SJCRH30 (cell line): ENCODE measurements at regions not wholly inside any gene's neighbourhood (a gene's known extent, or its start where the extent isn't known, plus 50 kb on each side); places are given as distances from the start of the nearest gene placed in this dataset.
A peak's percentile ranks its signal among the peaks of the same experiment; 100 is the strongest.
"Not testable (repeated sequence)": the region's sequence is repeated elsewhere in the genome, so short reads cannot be mapped to it uniquely, and the experiment has no call there.

ENCODE experiments used
- DNase-seq, 2 experiments: peaks; one replicate each; pipeline ENCODE4 v3.0.0-alpha.2; 2015 to 2020
- H3K27ac ChIP-seq: fragments of 250-450 bp; sonication (Bioruptor Pico); 2 replicates; pipeline ENCODE4 v1.5.1; 2020; ENCODE audit warnings: mild to moderate bottlenecking, moderate library complexity
- H3K27me3 ChIP-seq: fragments of 250-450 bp; sonication (Bioruptor Pico); 2 replicates; pipeline ENCODE4 v1.5.1; 2020; ENCODE audit warnings: mild to moderate bottlenecking, moderate library complexity
- H3K36me3 ChIP-seq: fragments of 250-450 bp; sonication (Bioruptor Pico); 2 replicates; pipeline ENCODE4 v1.5.1; 2020; ENCODE audit warnings: mild to moderate bottlenecking, moderate library complexity
- H3K4me1 ChIP-seq: fragments of 250-450 bp; sonication (Bioruptor Pico); 2 replicates; pipeline ENCODE4 v1.5.1; 2020; ENCODE audit warnings: mild to moderate bottlenecking, moderate library complexity
- H3K4me3 ChIP-seq: fragments of 250-450 bp; sonication (Bioruptor Pico); 2 replicates; pipeline ENCODE4 v1.5.1; 2020; ENCODE audit warnings: mild to moderate bottlenecking, moderate library complexity
- H3K9me3 ChIP-seq: fragments of 250-450 bp; sonication (Bioruptor Pico); replicated peaks from 2 replicates; pipeline ENCODE4 v1.5.1; 2020; ENCODE audit warnings: mild to moderate bottlenecking, moderate library complexity

DNA sequence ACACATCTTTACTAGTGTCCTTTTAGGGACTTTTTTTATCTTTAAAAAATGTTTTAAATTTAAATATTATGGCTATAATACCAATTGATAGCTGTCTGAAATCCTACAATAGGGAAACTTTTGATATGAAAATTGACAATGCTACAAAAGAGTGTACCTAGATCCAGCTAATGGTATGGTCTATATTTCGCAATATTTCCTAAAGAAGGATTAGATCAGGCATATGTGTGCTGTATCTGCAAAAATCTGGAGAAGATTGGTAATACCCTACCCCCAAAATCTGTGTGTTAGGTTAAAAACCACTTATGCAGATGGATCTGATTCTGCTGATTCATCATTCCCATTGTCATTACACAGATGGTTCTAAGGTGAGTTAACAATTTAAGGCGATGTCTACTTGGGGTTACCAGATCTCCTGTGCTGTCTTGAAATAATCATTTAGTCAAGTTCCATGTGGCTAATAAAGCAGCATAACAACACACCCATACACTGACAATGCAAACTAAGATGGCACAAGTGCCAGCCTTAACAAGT is 137.1 kb downstream of the GASK1B start:
- no peak overlapping the region for H3K4me3 ChIP-seq
- H3K27ac ChIP-seq: no peak overlapping the region
- DNase-seq: no peak
- no peaks in the 10 kb centered on the region for H3K9me3 ChIP-seq
- no peaks in the 10 kb centered on the region for H3K36me3 ChIP-seq
- H3K4me1 ChIP-seq: no peaks in the 10 kb centered on the region
- no peaks in the 10 kb centered on the region for H3K27me3 ChIP-seq

DNA sequence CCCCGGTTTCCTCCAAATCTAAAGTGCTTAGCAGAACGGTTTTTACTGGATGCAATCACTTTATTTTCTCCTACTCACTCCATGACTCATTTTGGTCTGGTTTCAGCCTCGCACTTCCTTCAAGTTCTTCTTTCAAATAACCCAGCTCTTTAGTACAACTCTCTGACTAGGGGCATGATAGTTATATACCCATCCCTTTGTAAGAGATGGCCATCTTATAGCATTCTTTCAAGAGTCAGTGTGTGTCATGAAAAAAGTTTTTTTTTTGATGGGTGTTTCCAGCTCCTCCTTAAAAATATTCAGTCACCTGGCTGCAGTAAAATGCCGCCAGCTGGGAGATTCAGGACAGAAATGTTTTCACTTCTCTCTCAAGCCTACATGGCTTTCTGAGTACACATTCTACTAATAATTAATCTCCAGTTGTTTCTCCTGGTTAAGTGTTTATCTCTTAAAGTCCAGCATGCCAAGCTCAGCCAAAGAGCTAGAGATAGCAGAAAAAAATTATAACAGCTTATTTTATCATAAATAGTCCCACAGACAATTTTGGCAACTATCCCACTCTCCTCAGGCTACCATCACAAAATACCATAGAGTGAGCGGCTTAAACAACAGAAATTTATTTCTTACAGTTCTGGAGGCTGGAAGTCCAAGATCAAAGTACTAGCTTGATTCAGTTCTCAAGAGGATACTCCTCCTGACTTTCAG is 139.3 kb downstream of the GASK1B start:
- no peaks in the 10 kb centered on the region for H3K4me1 ChIP-seq
- H3K36me3 ChIP-seq: no peaks in the 10 kb centered on the region
- no peaks in the 10 kb centered on the region for H3K27me3 ChIP-seq
- no peak overlapping the region for H3K4me3 ChIP-seq
- no peak for DNase-seq
- no peak overlapping the region for H3K27ac ChIP-seq
- no peaks in the 10 kb centered on the region for H3K9me3 ChIP-seq

DNA sequence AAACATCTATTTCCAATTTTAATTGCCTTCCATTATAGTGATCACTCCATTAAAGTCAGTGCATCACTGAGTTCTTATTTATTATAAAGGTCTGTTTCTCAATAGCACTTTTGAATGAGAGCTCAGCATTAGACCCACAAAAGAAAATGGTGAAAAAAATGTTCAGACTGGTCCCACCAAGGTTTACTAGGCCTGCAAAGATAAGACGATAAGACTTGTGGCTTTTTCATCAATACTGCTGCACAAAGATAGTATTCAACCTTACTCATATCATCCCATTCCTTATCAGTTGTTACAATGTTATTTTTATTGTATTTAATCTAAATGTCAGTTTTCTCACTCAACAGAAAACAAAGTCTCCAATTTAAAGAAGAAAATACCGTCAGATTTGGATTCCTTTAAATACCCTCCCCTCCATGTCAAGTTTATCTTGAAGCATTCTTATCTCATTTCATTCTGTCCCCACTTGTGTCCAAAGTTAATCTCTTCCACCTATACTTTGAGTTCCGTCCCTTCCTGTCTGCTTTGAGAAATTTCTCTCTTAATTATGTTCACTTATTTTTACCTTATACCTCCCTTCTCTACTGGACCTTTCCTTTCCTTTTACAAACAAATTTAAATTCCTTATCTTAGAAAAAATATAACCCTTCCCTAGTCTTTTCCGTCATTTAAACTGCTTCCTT is 140.0 kb downstream of the GASK1B start:
- Histone ChIP-seq H3K27me3 (no peaks in the 10 kb centered on the region), H3K4me1 (no peaks in the 10 kb centered on the region), H3K27ac (no peak overlapping the region), H3K4me3 (no peak overlapping the region), H3K36me3 (no peaks in the 10 kb centered on the region), H3K9me3 (no peaks in the 10 kb centered on the region)
- no peak for DNase-seq

DNA sequence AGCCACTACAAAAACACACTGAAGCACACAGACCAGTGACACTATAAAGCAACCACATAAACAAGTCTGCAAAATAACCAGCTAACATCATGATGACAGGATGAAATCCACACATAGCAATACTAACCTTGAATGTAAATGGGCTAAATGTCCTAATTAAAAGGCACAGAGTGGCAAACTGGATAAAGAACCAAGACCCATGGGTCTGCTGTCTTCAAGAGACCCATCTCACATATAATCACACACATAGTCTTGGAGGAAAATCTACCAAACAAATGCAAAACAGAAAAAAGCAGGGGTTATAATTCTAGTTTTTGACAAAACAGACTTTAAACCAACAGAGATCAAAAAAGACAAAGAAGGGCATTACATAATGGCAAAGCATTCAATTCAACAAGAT is 144.4 kb downstream of the GASK1B start:
- H3K4me3 ChIP-seq, H3K36me3 ChIP-seq, H3K9me3 ChIP-seq, H3K27me3 ChIP-seq, H3K4me1 ChIP-seq, DNase-seq, H3K27ac ChIP-seq: not testable (repeated sequence)

DNA sequence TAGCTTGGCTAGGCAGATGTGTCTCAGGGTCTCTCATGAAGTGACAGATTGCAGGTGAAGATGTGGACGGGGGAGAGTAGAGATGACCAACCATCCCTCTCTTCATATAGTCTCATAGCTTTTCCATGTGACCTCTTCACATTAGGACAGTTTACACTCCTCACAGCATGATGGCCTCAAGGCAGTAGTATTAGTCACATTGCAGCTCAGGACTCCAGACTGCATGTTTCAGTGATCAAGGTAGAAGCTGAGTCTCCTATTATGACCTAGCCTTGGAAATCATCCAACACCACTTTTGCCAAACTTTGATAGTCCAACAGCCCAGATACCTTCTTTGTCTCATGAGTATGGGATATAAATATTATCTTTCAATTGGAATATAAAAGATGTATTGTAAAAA is 147.7 kb downstream of the GASK1B start:
- H3K36me3 ChIP-seq: no peaks in the 10 kb centered on the region
- H3K27ac ChIP-seq: no peak overlapping the region
- H3K27me3 ChIP-seq: no peaks in the 10 kb centered on the region
- H3K9me3 ChIP-seq: no peaks in the 10 kb centered on the region
- H3K4me1 ChIP-seq: peaks cover 9% of the 10 kb centered on the region
- no peak overlapping the region for H3K4me3 ChIP-seq
- DNase-seq: no peak

DNA sequence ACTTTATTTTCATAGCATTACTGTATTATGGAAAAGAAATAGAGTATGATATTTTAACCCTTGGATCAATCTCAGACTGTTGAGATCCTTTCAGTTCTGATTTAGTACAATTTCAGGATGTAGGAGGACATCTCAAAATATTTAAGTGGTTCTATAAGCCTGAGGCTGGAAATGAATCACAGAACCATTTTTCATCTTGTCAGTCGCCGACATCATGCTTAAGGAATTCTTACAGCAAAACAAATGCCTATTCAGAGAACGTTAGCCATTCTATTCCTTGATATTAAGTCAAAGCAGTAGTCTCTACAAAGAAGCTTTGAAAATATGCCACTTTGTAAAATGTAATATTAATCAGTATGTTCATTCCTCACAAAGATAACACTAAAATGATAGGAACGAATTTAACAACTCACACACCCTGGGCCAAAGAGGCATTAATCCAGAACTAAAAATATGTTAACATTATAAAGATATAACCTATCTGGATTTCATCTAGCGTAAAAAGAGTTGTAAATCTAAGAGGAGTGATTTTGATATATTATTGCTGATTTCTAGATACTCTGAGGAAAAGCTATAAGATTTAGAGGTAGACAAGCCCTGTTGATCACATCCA is 152.0 kb downstream of the GASK1B start:
- Histone ChIP-seq H3K27ac (peak overlapping the region; percentile 68), H3K36me3 (no peaks in the 10 kb centered on the region), H3K4me3 (no peak overlapping the region), H3K4me1 (peaks cover 24% of the 10 kb centered on the region), H3K9me3 (no peaks in the 10 kb centered on the region), H3K27me3 (no peaks in the 10 kb centered on the region)
- DNase-seq: peak; percentile 6 to 39

DNA sequence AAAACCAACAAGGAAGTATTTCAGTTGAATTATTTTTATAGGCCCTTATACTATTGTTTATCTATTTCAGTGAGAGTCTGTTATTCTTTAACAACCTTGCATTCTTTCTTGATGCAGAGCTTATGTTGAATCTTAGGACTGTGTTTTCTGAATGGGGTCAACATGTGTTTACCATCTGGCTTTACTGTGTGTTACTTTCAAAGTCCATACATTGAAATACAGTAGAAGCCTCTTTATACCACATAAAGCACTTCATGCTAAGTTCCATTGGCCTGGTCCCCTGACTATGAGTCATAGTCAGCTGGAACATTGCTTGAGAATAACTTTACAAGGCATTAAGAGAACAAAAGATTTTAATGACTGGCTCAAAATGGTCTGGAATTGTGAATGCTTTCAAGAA is 152.6 kb downstream of the GASK1B start:
- Histone ChIP-seq H3K9me3 (no peaks in the 10 kb centered on the region), H3K27ac (peak overlapping the region; percentile 68), H3K36me3 (no peaks in the 10 kb centered on the region), H3K4me1 (peaks cover 24% of the 10 kb centered on the region), H3K27me3 (no peaks in the 10 kb centered on the region), H3K4me3 (no peak overlapping the region)
- DNase-seq: peak; percentile 11 to 48

DNA sequence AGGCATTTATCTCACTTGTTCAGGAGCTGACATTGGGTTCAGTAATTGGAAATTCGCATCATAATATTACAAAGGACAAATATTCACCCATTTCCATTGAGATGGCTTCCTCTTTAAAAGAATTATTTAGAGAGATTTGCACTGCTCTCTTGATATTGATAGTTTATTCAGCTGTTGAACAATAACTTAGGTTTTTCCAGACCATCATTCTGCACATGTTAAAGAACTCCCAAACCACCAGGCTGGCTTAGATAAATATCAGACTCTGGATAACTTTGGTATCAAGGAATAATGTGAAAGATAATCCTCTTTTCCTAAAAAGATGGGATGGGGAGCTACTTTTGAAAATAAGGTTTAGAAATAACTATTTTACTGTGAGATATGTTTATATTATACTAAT is 154.0 kb downstream of the GASK1B start:
- DNase-seq: peak in 1 of 2 experiments; percentile 17
- H3K36me3 ChIP-seq: no peaks in the 10 kb centered on the region
- H3K4me3 ChIP-seq: no peak overlapping the region
- no peaks in the 10 kb centered on the region for H3K9me3 ChIP-seq
- H3K27me3 ChIP-seq: no peaks in the 10 kb centered on the region
- H3K27ac ChIP-seq: no peak overlapping the region
- peaks cover 24% of the 10 kb centered on the region for H3K4me1 ChIP-seq

DNA sequence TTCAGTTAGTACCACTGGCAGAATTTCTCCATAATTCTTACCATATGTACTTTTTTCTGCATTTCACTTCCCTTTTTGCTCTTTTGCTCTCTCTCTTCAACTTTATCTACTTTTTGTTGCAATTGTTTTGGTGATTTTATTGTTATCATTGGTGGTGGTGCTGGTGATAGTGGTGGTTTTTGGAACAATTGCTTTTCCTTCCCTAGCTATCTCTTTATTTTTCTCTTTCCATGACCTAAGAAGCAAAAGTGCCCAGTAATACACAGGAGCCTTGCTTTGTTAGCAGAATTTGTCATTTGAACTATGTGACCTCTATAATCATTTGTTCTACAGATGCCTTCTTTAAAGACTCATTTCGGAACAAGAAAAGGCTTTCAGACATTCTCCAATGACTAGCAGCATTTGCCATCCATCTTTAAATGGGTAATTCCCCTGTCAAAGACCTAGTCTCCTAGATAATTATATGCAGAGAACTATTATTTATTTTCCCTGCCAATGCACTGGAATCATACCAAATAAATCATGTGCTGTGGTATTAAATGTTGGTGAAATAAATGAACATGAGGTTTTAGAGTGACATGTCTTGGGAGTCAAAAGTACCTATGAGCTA is 154.5 kb downstream of the GASK1B start:
- H3K27me3 ChIP-seq: no peaks in the 10 kb centered on the region
- DNase-seq: peak in 1 of 2 experiments; percentile 0
- no peaks in the 10 kb centered on the region for H3K9me3 ChIP-seq
- 0 out of 2 replicates have a peak overlapping the region, but pooled peaks have one; percentile 21 for H3K27ac ChIP-seq
- H3K36me3 ChIP-seq: no peaks in the 10 kb centered on the region
- peaks cover 24% of the 10 kb centered on the region for H3K4me1 ChIP-seq
- H3K4me3 ChIP-seq: no peak overlapping the region

DNA sequence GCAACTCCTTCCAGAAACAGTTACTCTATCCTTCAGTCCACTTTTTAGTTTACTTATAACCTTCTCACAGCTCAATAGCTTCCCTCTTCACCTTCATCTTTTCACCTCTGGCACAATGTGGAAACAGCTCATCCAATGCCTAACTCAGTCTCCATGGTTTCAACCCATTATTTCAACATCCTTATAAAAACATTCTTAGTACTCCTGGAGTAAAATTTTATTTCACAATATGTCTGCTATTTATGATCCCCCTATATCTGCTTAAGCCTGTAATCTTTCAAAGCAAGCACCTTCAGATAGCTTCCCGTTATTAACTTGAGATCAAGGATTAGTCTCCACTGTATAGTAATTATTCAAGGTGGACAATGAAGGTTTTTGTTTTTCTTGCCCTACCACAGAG is 156.3 kb downstream of the GASK1B start:
- H3K4me3 ChIP-seq: no peak overlapping the region
- no peaks in the 10 kb centered on the region for H3K27me3 ChIP-seq
- H3K4me1 ChIP-seq: peaks cover 24% of the 10 kb centered on the region
- H3K9me3 ChIP-seq: no peaks in the 10 kb centered on the region
- DNase-seq: no peak
- H3K27ac ChIP-seq: no peak overlapping the region
- H3K36me3 ChIP-seq: no peaks in the 10 kb centered on the region

DNA sequence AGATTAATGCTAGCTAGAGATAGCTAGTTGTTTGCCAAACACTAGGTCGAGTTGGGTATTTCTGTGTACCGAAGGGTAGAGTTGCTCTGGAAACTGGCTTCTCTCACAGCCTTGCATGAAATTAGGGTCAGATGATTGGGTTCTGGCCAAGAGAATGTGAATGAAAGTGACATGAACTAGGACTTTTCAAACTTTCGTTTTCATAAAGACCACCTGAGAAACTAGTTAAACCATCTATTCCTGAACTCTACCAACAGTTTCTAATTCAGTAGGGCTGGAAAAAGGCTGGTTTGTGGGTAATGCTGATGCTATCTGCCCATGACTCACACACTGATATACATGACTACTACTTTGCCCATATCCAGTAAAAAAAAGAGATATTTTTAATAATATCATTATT is 157.6 kb downstream of the GASK1B start:
- Histone ChIP-seq H3K27me3 (no peaks in the 10 kb centered on the region), H3K27ac (no peak overlapping the region), H3K4me1 (peaks cover 16% of the 10 kb centered on the region), H3K9me3 (no peaks in the 10 kb centered on the region), H3K36me3 (no peaks in the 10 kb centered on the region), H3K4me3 (no peak overlapping the region)
- peak in 1 of 2 experiments; percentile 1 for DNase-seq

DNA sequence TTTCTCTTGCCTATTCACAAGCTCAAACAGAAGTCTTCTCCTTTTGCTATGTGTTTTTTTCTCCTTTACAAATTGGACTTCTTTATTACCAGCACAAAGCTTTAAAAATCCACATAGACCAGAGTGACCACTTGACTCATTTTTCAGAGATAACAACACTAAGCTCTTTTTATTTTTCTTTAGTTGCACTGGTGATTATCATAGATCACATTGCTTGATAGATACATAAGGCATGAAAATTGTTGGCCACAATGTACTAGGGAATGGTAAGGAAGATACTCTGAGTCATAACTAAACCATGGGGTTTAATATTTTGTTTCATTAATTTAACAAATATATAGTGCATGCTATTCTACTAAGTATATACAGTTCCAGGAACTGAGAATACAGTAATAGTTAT is 159.0 kb downstream of the GASK1B start:
- Histone ChIP-seq H3K9me3 (no peaks in the 10 kb centered on the region), H3K27me3 (no peaks in the 10 kb centered on the region), H3K36me3 (no peaks in the 10 kb centered on the region), H3K27ac (no peak overlapping the region), H3K4me1 (peaks cover 9% of the 10 kb centered on the region), H3K4me3 (no peak overlapping the region)
- no peak for DNase-seq

DNA sequence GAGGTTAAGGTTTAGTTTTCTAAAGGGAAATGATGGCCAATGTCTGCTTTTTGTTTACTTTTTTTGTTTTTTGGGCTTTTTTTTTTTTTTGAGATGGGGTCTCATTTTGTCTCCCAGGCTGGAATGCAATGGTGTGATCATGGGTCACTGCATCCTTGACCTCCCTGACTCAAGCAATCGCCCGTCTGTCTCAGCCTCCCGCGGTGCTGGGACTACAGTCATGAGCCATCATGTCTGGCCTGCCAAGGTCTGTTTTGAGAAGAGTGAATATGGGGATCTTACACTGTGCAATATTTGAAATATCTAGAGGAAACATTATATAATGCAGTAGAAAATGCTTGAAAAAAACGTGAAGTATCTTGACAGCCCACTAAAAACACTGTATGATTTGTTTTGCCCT is 162.5 kb downstream of the GASK1B start:
- H3K9me3 ChIP-seq: no peaks in the 10 kb centered on the region
- no peak overlapping the region for H3K27ac ChIP-seq
- H3K4me3 ChIP-seq: no peak overlapping the region
- H3K27me3 ChIP-seq: no peaks in the 10 kb centered on the region
- no peaks in the 10 kb centered on the region for H3K36me3 ChIP-seq
- DNase-seq: no peak
- no peaks in the 10 kb centered on the region; the same call in 1 of the 2 replicates for H3K4me1 ChIP-seq

DNA sequence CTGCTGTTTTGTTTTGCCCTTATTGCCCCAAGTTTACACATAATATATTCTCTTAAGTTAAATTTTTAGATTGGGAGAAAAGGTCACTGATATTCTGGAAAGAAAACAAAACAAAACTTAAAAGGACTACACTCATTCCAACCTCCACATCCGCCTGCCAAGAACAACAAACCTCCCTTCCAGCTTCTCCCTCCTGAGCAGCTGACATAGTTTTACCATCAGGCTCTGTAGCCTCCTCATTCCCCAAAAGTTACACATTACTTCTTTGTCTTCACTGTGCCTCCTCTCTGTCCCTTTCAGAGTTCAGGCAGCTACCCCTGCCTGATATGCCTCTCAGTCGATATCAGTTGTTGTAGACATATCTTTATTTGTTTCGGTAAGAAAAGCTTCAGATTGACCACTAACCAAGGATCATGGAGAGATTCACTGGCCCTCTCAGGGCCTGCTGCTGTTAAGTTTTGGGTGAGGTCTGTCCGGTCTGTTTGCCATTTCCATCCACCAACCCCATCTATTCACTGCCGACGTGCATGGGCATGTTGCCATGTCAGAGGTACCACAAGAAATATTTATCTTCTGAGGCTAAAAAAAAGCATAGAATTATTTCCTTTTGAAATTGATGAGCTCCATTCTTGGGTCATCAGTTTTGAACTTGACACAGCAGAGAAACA is 164.1 kb downstream of the GASK1B start:
- no peaks in the 10 kb centered on the region for H3K36me3 ChIP-seq
- no peak overlapping the region for H3K4me3 ChIP-seq
- no peak overlapping the region for H3K27ac ChIP-seq
- no peaks in the 10 kb centered on the region for H3K9me3 ChIP-seq
- peak; percentile 4 to 25 for DNase-seq
- no peaks in the 10 kb centered on the region; the same call in 1 of the 2 replicates for H3K4me1 ChIP-seq
- H3K27me3 ChIP-seq: no peaks in the 10 kb centered on the region
